ENCODE measurements at regions not wholly inside any gene's neighbourhood (a gene's known extent, or its start where the extent isn't known, plus 50 kb on each side); places are given as distances from the start of the nearest gene placed in this dataset.
"Not testable (repeated sequence)": the region's sequence is repeated elsewhere in the genome, so short reads cannot be mapped to it uniquely, and the experiment has no call there.

DNA sequence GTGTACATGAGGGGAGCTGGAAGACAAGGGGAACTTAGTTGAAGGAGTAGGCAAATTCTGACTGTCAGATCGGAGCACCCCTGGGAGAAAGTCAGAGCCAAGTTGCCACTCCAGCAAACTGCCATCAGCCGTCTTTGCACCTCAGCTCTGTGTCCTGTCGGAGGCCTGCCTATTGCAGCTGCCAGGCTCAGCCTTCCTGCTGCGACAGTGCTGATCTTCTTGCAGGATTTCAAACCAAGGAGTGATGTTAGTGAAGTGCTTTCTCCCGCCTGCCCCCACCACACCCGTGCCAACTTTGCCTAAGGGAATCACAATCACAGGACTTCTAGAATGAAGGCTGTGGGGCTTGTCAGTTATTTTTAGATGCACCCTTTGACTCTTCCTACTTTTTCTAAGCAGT lies 185.3 kb downstream of the KIT start:
- H3K4me3 ChIP-seq (ENCODE audit: low read length) = no peak overlapping the region
- H3K9me3 ChIP-seq (ENCODE audit: control insufficient read depth, low read depth, low read length) = no peaks in the 10 kb centered on the region
- H3K27me3 ChIP-seq (ENCODE audit: control insufficient read depth, insufficient read depth, low read length) = no peaks in the 10 kb centered on the region
- H3K9ac ChIP-seq (ENCODE audit: low read length) = no peak overlapping the region
- no peak overlapping the region for H3K27ac ChIP-seq (ENCODE audit: low read length)
- H3K4me1 ChIP-seq (ENCODE audit: control insufficient read depth, low read depth, low read length) = no peaks in the 10 kb centered on the region
- H3K36me3 ChIP-seq (ENCODE audit: control insufficient read depth, low read depth, low read length) = no peaks in the 10 kb centered on the region

DNA sequence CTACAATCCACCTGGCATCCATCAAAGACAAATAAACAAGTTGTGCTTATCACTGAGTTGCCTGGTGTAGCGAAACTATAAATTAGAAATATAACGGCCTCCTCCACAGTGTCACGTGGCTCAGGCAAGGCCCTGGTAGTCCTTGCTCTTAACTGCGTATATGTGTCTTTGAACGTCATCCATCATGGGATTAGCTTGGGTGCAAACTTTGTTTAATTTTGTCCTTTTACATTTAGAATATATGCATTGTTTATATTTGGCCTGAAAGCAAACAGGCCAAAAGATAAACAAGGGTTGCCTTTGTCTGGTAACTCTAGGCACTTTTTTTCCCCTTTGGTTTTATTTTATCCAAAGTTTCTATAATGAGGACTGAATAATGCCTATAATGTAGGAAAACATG lies 184.9 kb downstream of the KIT start:
- Histone ChIP-seq H3K27me3 (ENCODE audit: control insufficient read depth, insufficient read depth, low read length) (no peaks in the 10 kb centered on the region), H3K27ac (ENCODE audit: low read length) (no peak overlapping the region), H3K4me1 (ENCODE audit: control insufficient read depth, low read depth, low read length) (no peaks in the 10 kb centered on the region), H3K9me3 (ENCODE audit: control insufficient read depth, low read depth, low read length) (no peaks in the 10 kb centered on the region), H3K4me3 (ENCODE audit: low read length) (no peak overlapping the region), H3K36me3 (ENCODE audit: control insufficient read depth, low read depth, low read length) (no peaks in the 10 kb centered on the region), H3K9ac (ENCODE audit: low read length) (no peak overlapping the region)

DNA sequence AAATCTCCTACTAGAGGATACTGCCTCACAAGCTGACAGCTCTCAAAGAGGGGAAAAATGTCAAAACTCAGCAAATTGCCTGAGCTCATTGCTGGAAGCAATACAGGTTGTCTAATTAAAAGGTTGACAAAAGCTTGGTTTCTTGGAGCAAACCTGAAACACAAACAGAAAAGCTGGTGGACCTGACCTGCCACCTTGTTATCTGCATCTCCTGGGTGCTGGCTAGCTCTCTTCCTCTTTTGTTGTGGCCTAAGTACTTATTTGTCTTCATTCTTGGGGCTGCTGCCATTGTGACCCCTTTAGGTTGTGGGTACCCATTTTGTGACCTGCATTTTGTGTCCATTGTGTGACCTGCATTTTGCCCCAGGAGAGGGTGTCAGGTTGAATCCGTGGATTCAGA lies 184.5 kb downstream of the KIT start:
- Histone ChIP-seq H3K9ac (ENCODE audit: low read length) (no peak overlapping the region), H3K4me3 (ENCODE audit: low read length) (no peak overlapping the region), H3K4me1 (ENCODE audit: control insufficient read depth, low read depth, low read length) (no peaks in the 10 kb centered on the region), H3K9me3 (ENCODE audit: control insufficient read depth, low read depth, low read length) (no peaks in the 10 kb centered on the region), H3K27ac (ENCODE audit: low read length) (no peak overlapping the region), H3K36me3 (ENCODE audit: control insufficient read depth, low read depth, low read length) (no peaks in the 10 kb centered on the region), H3K27me3 (ENCODE audit: control insufficient read depth, insufficient read depth, low read length) (no peaks in the 10 kb centered on the region)

- Histone ChIP-seq H3K9me3 (ENCODE audit: control insufficient read depth, low read depth, low read length) (no peaks in the 10 kb centered on the region), H3K27ac (ENCODE audit: low read length) (no peak overlapping the region), H3K36me3 (ENCODE audit: control insufficient read depth, low read depth, low read length) (no peaks in the 10 kb centered on the region), H3K4me1 (ENCODE audit: control insufficient read depth, low read depth, low read length) (no peaks in the 10 kb centered on the region), H3K4me3 (ENCODE audit: low read length) (no peak overlapping the region), H3K9ac (ENCODE audit: low read length) (no peak overlapping the region), H3K27me3 (ENCODE audit: control insufficient read depth, insufficient read depth, low read length) (no peaks in the 10 kb centered on the region)
Observed at GRCh38 chr4:54840992-54841768, 183.4 kb downstream of the KIT start.

DNA sequence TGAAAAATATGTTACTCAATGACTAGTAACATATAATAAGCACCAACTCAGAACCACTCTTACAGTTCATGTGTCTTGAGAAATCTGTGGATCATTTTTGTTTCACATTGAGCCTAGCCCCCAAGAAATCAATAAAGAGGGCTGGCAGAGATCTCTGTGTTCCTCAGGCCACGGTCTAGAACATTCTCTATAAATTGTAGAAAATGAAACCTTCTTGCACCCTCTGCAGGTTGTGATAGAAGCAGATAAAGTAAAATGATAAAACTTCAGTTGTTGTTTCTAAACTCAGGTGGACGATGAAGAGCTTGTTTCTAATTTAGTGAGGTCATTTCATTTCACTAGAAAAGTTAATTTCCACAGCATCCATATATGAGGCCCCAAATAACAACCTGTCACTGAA lies 182.7 kb downstream of the KIT start:
- Histone ChIP-seq H3K36me3 (ENCODE audit: control insufficient read depth, low read depth, low read length) (no peaks in the 10 kb centered on the region), H3K9me3 (ENCODE audit: control insufficient read depth, low read depth, low read length) (no peaks in the 10 kb centered on the region), H3K27me3 (ENCODE audit: control insufficient read depth, insufficient read depth, low read length) (no peaks in the 10 kb centered on the region), H3K4me1 (ENCODE audit: control insufficient read depth, low read depth, low read length) (no peaks in the 10 kb centered on the region), H3K9ac (ENCODE audit: low read length) (no peak overlapping the region), H3K4me3 (ENCODE audit: low read length) (no peak overlapping the region), H3K27ac (ENCODE audit: low read length) (no peak overlapping the region)

DNA sequence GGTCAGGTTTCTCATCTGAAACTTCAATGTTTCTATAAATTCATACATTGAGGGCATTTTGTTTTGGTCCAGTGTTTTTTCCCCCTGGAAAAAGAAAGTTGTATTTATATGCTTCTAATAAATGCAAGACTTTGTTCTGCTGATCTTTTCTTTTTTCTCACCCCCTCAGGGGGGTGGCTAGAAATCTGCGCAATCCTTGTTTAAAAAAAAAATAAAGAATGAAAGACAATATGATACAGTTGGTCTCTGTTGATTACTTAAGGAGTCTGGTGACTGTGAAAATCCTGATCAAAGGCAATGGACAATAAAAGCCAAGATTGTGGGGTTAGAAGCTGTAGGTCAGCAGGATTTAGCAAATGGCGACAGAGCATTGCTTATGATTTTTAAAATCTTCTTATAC lies 180.5 kb downstream of the KIT start:
- Histone ChIP-seq H3K9ac (ENCODE audit: low read length) (no peak overlapping the region), H3K9me3 (ENCODE audit: control insufficient read depth, low read depth, low read length) (no peaks in the 10 kb centered on the region), H3K27ac (ENCODE audit: low read length) (no peak overlapping the region), H3K36me3 (ENCODE audit: control insufficient read depth, low read depth, low read length) (no peaks in the 10 kb centered on the region), H3K27me3 (ENCODE audit: control insufficient read depth, insufficient read depth, low read length) (no peaks in the 10 kb centered on the region), H3K4me1 (ENCODE audit: control insufficient read depth, low read depth, low read length) (no peaks in the 10 kb centered on the region), H3K4me3 (ENCODE audit: low read length) (no peak overlapping the region)

- Histone ChIP-seq H3K36me3 (ENCODE audit: control insufficient read depth, low read depth, low read length) (no peaks in the 10 kb centered on the region), H3K9me3 (ENCODE audit: control insufficient read depth, low read depth, low read length) (no peaks in the 10 kb centered on the region), H3K4me3 (ENCODE audit: low read length) (no peak overlapping the region), H3K9ac (ENCODE audit: low read length) (no peak overlapping the region), H3K27me3 (ENCODE audit: control insufficient read depth, insufficient read depth, low read length) (no peaks in the 10 kb centered on the region), H3K27ac (ENCODE audit: low read length) (no peak overlapping the region), H3K4me1 (ENCODE audit: control insufficient read depth, low read depth, low read length) (no peaks in the 10 kb centered on the region)
Observed at GRCh38 chr4:54837576-54838140, 179.9 kb downstream of the KIT start.

- not testable (repeated sequence) for H3K9me3 ChIP-seq (ENCODE audit: control insufficient read depth, low read depth, low read length); H3K4me1 ChIP-seq (ENCODE audit: control insufficient read depth, low read depth, low read length); H3K9ac ChIP-seq (ENCODE audit: low read length); H3K36me3 ChIP-seq (ENCODE audit: control insufficient read depth, low read depth, low read length); H3K27me3 ChIP-seq (ENCODE audit: control insufficient read depth, insufficient read depth, low read length); H3K27ac ChIP-seq (ENCODE audit: low read length); H3K4me3 ChIP-seq (ENCODE audit: low read length)
Observed at GRCh38 chr4:54828361-54828760, 170.6 kb downstream of the KIT start.

DNA sequence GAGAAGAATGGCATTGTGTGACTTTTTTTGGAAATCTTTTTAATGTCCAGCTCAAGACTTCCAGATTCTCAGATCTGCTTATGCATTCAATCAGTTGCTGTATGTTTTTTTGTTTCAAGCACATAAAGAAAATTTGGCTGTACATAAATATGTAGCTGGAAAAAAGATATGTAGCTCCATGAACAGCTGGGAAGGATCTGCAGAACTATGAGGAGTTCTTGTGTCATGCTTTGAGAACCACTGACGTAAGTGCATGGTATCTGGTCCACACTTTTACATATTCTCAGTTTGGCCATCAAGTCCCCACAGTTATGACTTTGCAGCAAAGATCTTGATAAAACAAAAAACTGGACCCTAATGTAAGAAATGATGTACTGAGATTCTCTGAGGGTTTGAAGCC lies 165.9 kb downstream of the KIT start:
- Histone ChIP-seq H3K9me3 (ENCODE audit: control insufficient read depth, low read depth, low read length) (no peaks in the 10 kb centered on the region), H3K4me3 (ENCODE audit: low read length) (no peak overlapping the region), H3K9ac (ENCODE audit: low read length) (no peak overlapping the region), H3K36me3 (ENCODE audit: control insufficient read depth, low read depth, low read length) (no peaks in the 10 kb centered on the region), H3K27ac (ENCODE audit: low read length) (no peak overlapping the region), H3K4me1 (ENCODE audit: control insufficient read depth, low read depth, low read length) (no peaks in the 10 kb centered on the region), H3K27me3 (ENCODE audit: control insufficient read depth, insufficient read depth, low read length) (no peaks in the 10 kb centered on the region)

DNA sequence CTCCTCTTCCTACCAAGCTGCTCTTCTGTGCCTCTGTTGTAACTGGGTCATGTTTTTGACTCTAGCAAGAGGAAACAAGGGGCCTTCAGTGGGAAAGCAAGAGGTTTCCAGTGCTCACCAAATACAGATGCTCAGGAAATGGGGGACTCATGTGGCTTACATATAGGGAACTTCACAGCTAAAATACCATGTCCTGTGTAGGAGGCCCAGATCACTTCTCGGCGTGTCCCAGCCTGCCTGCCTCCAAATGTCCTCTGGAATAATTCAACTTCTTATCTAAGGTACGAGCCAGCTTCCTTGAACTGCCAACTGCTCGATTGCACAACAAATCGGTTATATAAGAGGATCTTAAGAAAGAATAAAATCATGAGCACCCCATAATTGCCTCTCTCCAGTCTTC lies 161.3 kb downstream of the KIT start:
- Histone ChIP-seq H3K27ac (ENCODE audit: low read length) (no peak overlapping the region), H3K27me3 (ENCODE audit: control insufficient read depth, insufficient read depth, low read length) (no peaks in the 10 kb centered on the region), H3K9me3 (ENCODE audit: control insufficient read depth, low read depth, low read length) (no peaks in the 10 kb centered on the region), H3K36me3 (ENCODE audit: control insufficient read depth, low read depth, low read length) (no peaks in the 10 kb centered on the region), H3K9ac (ENCODE audit: low read length) (no peak overlapping the region), H3K4me1 (ENCODE audit: control insufficient read depth, low read depth, low read length) (no peaks in the 10 kb centered on the region), H3K4me3 (ENCODE audit: low read length) (no peak overlapping the region)

- Histone ChIP-seq H3K4me3 (ENCODE audit: low read length) (no peak overlapping the region), H3K9ac (ENCODE audit: low read length) (no peak overlapping the region)
Observed at GRCh38 chr4:54818481-54818880, 160.7 kb downstream of the KIT start.

GRCh38 chr4:54813674-54814073 lies 155.9 kb downstream of the KIT start:
- Histone ChIP-seq H3K27ac (ENCODE audit: low read length) (no peak overlapping the region), H3K9ac (ENCODE audit: low read length) (no peak overlapping the region), H3K27me3 (ENCODE audit: control insufficient read depth, insufficient read depth, low read length) (no peaks in the 10 kb centered on the region)

More at GRCh38 chr4:54818481-54818880, 160.7 kb downstream of the KIT start:
- Histone ChIP-seq H3K27ac (ENCODE audit: low read length) (no peak overlapping the region), H3K4me1 (ENCODE audit: control insufficient read depth, low read depth, low read length) (no peaks in the 10 kb centered on the region), H3K36me3 (ENCODE audit: control insufficient read depth, low read depth, low read length) (no peaks in the 10 kb centered on the region), H3K9me3 (ENCODE audit: control insufficient read depth, low read depth, low read length) (no peaks in the 10 kb centered on the region), H3K27me3 (ENCODE audit: control insufficient read depth, insufficient read depth, low read length) (no peaks in the 10 kb centered on the region)

More at GRCh38 chr4:54813674-54814073, 155.9 kb downstream of the KIT start:
- no peak overlapping the region for H3K4me3 ChIP-seq (ENCODE audit: low read length)
- no peaks in the 10 kb centered on the region for H3K36me3 ChIP-seq (ENCODE audit: control insufficient read depth, low read depth, low read length)
- no peaks in the 10 kb centered on the region for H3K4me1 ChIP-seq (ENCODE audit: control insufficient read depth, low read depth, low read length)
- H3K9me3 ChIP-seq (ENCODE audit: control insufficient read depth, low read depth, low read length) = no peaks in the 10 kb centered on the region
